ENCODE measurements at regions not wholly inside any gene's neighbourhood (a gene's known extent, or its start where the extent isn't known, plus 50 kb on each side); places are given as distances from the start of the nearest gene placed in this dataset.

- Histone ChIP-seq H3K27me3 (peaks cover 0 to 35% of the 10 kb centered on the region in 2 donors), H3K36me3 (no peaks in the 10 kb centered on the region), H3K9me3 (no peaks in the 10 kb centered on the region), H3K27ac (no peak overlapping the region), H3K4me1 (no peaks in the 10 kb centered on the region), H3K4me3 (no peak overlapping the region)
- TF ChIP-seq POLR2AphosphoS5 (IDR thresholded peaks at IDR 0.05) (no peak), POLR2A (IDR thresholded peaks at IDR 0.05) (no peak)
- TF ChIP-seq, protein P1, sequence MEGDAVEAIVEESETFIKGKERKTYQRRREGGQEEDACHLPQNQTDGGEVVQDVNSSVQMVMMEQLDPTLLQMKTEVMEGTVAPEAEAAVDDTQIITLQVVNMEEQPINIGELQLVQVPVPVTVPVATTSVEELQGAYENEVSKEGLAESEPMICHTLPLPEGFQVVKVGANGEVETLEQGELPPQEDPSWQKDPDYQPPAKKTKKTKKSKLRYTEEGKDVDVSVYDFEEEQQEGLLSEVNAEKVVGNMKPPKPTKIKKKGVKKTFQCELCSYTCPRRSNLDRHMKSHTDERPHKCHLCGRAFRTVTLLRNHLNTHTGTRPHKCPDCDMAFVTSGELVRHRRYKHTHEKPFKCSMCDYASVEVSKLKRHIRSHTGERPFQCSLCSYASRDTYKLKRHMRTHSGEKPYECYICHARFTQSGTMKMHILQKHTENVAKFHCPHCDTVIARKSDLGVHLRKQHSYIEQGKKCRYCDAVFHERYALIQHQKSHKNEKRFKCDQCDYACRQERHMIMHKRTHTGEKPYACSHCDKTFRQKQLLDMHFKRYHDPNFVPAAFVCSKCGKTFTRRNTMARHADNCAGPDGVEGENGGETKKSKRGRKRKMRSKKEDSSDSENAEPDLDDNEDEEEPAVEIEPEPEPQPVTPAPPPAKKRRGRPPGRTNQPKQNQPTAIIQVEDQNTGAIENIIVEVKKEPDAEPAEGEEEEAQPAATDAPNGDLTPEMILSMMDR (IDR thresholded peaks at IDR 0.05), result no peak
- no peak for DNase-seq (ENCODE audit: low spot score in 2 of 2)
- intact Hi-C loops (cut with DNase I; ENCODE audit: low total_unique reads), result no loop called here
Measured at GRCh38 chr16:5505091-5505887, 407.7 kb upstream of the EEF2KMT start.

DNA sequence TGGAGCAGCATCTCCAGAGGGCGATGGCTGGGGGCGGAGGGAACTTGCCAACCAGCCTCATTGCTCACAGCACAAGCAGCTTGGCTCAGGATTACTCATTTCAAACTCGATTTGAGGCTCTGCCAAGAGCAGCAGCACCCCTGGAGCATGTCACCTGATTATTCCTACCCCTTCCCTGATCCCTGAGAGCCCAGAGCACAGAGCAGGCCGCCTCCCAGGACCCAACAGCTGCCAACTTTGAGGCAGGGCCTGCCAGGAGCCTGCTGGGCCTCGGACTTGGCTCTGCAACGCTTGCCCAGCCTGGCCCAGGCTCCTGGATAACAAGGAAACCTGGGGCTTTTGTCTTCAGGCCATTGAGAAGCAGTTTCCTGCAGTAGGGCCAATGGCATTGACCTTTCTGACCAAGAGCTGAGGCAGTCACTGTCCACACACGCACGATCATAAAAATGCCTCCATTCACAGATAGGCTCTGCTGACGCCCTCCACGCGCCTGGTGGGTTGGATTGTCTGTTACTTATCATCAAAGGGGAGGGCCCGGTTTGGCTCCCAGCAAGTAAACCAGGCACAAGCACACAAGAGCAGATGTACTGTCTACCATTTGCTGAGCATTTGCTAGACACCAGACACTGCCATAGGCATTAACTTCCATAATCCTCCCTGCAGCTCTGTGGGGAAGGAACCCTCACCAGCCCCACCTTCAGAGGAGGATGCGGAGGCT lies 406.6 kb upstream of the EEF2KMT start:
- no peaks in the 10 kb centered on the region for H3K4me1 ChIP-seq
- intact Hi-C loops (cut with DNase I; ENCODE audit: low total_unique reads), result no loop called here

GRCh38 chr16:5502944-5503343 lies 405.3 kb upstream of the EEF2KMT start:
- no peak for DNase-seq (ENCODE audit: low spot score in 2 of 2)
- peaks cover 0 to 20% of the 10 kb centered on the region in 2 donors for H3K27me3 ChIP-seq
- intact Hi-C loops (cut with DNase I; ENCODE audit: low total_unique reads), result no loop called here
- no peaks in the 10 kb centered on the region for H3K36me3 ChIP-seq
- H3K9me3 ChIP-seq, result no peaks in the 10 kb centered on the region
- H3K27ac ChIP-seq, result no peak overlapping the region
- no peaks in the 10 kb centered on the region for H3K4me1 ChIP-seq
- TF ChIP-seq POLR2A (IDR thresholded peaks at IDR 0.05), result no peak
- no peak for TF ChIP-seq POLR2AphosphoS5 (IDR thresholded peaks at IDR 0.05)
- TF ChIP-seq, protein P1 (IDR thresholded peaks at IDR 0.05), result no peak
- H3K4me3 ChIP-seq, result no peak overlapping the region

More for the DNA sequence above, 406.6 kb upstream of the EEF2KMT start:
- Histone ChIP-seq H3K27me3 (peaks cover 0 to 30% of the 10 kb centered on the region in 2 donors), H3K27ac (no peak overlapping the region), H3K4me3 (no peak overlapping the region), H3K9me3 (no peaks in the 10 kb centered on the region), H3K36me3 (no peaks in the 10 kb centered on the region)
- DNase-seq (ENCODE audit: low spot score in 2 of 2), result peak in 1 of 2 donors; percentile 48
- TF ChIP-seq, protein P1 (IDR thresholded peaks at IDR 0.05), result no peak
- TF ChIP-seq POLR2A (IDR thresholded peaks at IDR 0.05) (no peak), POLR2AphosphoS5 (IDR thresholded peaks at IDR 0.05) (no peak)

GRCh38 chr16:5502467-5502869 lies 404.9 kb upstream of the EEF2KMT start:
- Histone ChIP-seq H3K4me3 (no peak overlapping the region), H3K4me1 (no peaks in the 10 kb centered on the region), H3K27me3 (peaks cover 0 to 16% of the 10 kb centered on the region in 2 donors), H3K36me3 (no peaks in the 10 kb centered on the region), H3K27ac (no peak overlapping the region), H3K9me3 (no peaks in the 10 kb centered on the region)
- TF ChIP-seq, protein P1 (IDR thresholded peaks at IDR 0.05), result peak in 1 of 3 donors; percentile 38
- TF ChIP-seq POLR2AphosphoS5 (IDR thresholded peaks at IDR 0.05), result no peak
- no peak for TF ChIP-seq POLR2A (IDR thresholded peaks at IDR 0.05)
- intact Hi-C loops (cut with DNase I; ENCODE audit: low total_unique reads), result no loop called here
- DNase-seq (ENCODE audit: low spot score in 2 of 2), result no peak

GRCh38 chr16:5500526-5500925 lies 402.9 kb upstream of the EEF2KMT start:
- peaks cover 0 to 16% of the 10 kb centered on the region in 2 donors for H3K27me3 ChIP-seq
- no peak overlapping the region for H3K4me3 ChIP-seq
- no peaks in the 10 kb centered on the region for H3K9me3 ChIP-seq
- intact Hi-C loops (cut with DNase I; ENCODE audit: low total_unique reads), result no loop called here
- H3K36me3 ChIP-seq, result no peaks in the 10 kb centered on the region
- H3K27ac ChIP-seq, result no peak overlapping the region
- DNase-seq (ENCODE audit: low spot score in 2 of 2), result no peak
- H3K4me1 ChIP-seq, result no peaks in the 10 kb centered on the region
- TF ChIP-seq, protein P1 (IDR thresholded peaks at IDR 0.05), result no peak
- TF ChIP-seq POLR2A (IDR thresholded peaks at IDR 0.05) (no peak), POLR2AphosphoS5 (IDR thresholded peaks at IDR 0.05) (no peak)

Measured in breast epithelium (tissue), 4 donors.